C4-2B (cell line): ENCODE measurements at regions not wholly inside any gene's neighbourhood (a gene's known extent, or its start where the extent isn't known, plus 50 kb on each side); places are given as distances from the start of the nearest gene placed in this dataset.

Experiments used
- ZFX ChIP-seq: fragments of 450-650 bp; IDR thresholded peaks from 2 replicates; pipeline ENCODE4 v1.6.1; 2017
- TF ChIP-seq, protein P1 (sequence below): fragments of 450-650 bp; conservative IDR thresholded peaks from 2 replicates; pipeline ENCODE4 v1.5.1; 2017; ENCODE audit warnings: mild to moderate bottlenecking

DNA sequence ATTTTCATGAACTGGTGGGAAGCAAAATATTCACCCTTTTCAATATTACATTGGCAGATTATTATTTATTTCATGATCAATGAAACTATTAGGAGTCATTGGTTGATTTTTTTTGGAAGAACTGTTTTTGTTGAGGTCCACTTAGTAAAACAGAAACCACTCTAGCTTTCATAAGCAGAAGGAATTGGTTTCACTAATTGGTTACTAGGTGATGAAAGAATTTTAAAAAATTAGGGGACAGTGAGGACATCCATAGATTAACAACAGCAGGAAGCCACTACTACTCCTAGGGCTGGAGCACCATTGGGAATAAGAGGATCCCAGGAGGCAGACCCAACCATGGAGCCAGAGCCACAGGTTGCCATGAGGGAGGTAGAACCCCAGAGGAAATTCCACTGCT lies 74.4 kb upstream of the KCNA4 start:
- TF ChIP-seq, protein P1, sequence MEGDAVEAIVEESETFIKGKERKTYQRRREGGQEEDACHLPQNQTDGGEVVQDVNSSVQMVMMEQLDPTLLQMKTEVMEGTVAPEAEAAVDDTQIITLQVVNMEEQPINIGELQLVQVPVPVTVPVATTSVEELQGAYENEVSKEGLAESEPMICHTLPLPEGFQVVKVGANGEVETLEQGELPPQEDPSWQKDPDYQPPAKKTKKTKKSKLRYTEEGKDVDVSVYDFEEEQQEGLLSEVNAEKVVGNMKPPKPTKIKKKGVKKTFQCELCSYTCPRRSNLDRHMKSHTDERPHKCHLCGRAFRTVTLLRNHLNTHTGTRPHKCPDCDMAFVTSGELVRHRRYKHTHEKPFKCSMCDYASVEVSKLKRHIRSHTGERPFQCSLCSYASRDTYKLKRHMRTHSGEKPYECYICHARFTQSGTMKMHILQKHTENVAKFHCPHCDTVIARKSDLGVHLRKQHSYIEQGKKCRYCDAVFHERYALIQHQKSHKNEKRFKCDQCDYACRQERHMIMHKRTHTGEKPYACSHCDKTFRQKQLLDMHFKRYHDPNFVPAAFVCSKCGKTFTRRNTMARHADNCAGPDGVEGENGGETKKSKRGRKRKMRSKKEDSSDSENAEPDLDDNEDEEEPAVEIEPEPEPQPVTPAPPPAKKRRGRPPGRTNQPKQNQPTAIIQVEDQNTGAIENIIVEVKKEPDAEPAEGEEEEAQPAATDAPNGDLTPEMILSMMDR, result no peak
- no peak for TF ChIP-seq ZFX
